ENCODE measurements at regions not wholly inside any gene's neighbourhood (a gene's known extent, or its start where the extent isn't known, plus 50 kb on each side); places are given as distances from the start of the nearest gene placed in this dataset.
"Not testable (repeated sequence)": the region's sequence is repeated elsewhere in the genome, so short reads cannot be mapped to it uniquely, and the experiment has no call there.

DNA sequence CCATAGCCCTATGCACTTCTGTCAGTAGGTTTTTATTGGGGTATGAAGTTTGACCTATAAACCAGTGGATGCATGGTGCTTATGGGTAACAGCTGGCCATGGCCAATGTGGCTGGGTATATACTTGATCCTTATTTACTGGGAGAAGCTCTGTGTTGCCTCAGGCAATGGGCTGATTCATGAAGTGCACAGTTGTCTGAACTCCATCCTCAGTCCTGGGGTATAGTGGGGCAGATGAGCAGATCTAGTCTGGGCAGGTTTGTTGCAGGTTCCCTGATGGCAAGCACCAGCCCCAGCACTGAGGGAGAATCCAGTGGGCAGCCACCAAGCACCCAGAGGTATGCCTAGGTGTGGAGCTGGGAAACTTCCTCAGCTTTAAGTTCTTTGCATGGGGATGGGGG lies 274.4 kb downstream of the TDRD3 start:
- TF ChIP-seq, protein P1, sequence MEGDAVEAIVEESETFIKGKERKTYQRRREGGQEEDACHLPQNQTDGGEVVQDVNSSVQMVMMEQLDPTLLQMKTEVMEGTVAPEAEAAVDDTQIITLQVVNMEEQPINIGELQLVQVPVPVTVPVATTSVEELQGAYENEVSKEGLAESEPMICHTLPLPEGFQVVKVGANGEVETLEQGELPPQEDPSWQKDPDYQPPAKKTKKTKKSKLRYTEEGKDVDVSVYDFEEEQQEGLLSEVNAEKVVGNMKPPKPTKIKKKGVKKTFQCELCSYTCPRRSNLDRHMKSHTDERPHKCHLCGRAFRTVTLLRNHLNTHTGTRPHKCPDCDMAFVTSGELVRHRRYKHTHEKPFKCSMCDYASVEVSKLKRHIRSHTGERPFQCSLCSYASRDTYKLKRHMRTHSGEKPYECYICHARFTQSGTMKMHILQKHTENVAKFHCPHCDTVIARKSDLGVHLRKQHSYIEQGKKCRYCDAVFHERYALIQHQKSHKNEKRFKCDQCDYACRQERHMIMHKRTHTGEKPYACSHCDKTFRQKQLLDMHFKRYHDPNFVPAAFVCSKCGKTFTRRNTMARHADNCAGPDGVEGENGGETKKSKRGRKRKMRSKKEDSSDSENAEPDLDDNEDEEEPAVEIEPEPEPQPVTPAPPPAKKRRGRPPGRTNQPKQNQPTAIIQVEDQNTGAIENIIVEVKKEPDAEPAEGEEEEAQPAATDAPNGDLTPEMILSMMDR (IDR thresholded peaks at IDR 0.05; ENCODE audit: low read depth, low read length) = no peak
- no peak overlapping the region for H3K4me3 ChIP-seq (ENCODE audit: low read depth, low read length)

DNA sequence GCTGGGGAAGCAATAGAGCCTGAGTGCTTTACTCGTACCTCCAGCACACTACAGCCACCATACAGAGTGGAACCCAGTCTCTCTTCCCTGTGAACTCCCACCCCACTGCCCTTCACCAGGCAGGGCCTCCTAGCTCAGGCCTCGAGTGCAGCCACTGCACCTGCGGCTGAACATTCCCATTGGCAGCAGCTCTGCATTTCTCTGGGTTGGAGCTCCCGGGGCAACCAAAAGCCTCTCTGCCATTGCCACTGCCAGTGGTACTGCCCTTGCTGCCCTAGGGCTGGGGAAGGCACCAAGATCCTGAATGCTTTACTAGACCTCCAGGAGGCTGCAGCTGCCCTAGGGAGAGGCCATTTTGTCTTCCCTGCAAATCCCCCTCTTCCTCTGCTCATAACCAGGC lies 266.8 kb downstream of the TDRD3 start:
- no peak overlapping the region for H3K4me3 ChIP-seq (ENCODE audit: low read depth, low read length)
- TF ChIP-seq, protein P1 (IDR thresholded peaks at IDR 0.05; ENCODE audit: low read depth, low read length) = no peak

DNA sequence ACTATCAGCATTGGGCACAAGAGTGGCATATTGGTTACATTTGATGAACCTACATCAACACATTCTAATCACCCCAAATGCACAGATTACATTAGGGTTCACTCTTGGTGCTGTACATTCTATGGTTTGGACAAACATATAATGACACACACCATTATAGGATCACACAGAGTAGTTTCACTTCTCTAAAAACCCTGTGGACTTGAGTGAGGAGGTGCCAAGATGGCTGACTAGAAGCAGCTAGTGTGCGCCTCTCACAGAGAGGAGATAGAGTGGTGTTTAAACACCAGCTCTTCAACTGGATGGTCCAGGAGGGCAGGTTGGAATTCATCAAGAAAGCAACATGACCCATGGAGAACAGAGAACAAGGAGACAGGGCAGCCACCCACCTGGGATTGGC lies 265.6 kb downstream of the TDRD3 start:
- TF ChIP-seq, protein P1 (IDR thresholded peaks at IDR 0.05; ENCODE audit: low read depth, low read length) = no peak
- H3K4me3 ChIP-seq (ENCODE audit: low read depth, low read length) = no peak overlapping the region

DNA sequence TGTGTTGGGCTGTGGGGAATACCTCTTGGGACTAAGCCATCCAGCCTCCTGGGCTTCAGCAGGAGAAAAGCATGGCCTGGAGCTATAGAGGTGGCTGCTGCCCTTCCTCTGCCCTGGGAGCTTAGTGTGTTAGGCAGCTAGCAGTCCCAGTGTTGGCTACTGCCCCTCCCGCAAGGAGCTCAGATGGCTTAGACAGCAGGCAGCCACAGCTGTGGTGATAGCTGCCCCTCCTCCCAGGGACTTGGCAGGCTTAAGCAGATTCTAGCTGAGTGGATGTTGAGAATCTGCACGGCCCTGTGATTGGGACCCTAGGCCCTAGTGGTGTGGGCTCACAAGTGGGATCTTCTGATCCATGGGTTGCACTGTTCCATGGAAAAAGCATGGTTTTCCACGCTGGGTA lies 264.5 kb downstream of the TDRD3 start:
- TF ChIP-seq, protein P1 (IDR thresholded peaks at IDR 0.05; ENCODE audit: low read depth, low read length) = no peak

DNA sequence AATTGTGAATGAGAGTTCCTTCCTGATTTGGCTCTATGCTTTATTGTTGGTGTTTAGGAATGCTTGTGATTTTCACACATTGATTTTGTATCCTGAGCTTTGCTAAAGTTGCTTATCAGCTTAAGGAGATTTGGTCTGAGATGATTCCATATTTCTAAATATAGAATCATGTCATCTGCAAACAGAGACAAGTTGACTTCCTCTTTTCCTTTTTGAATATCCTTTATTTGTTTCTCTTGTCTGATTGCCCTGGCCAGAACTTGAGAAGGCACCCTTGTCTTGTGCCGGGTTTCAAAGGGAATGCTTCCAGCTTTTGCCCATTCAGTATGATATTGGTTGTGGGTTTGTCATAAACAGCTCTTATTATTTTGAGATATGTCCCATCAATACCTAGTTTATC lies 260.6 kb downstream of the TDRD3 start:
- not testable (repeated sequence) for H3K4me3 ChIP-seq (ENCODE audit: low read depth, low read length)

More for the DNA sequence above, 264.5 kb downstream of the TDRD3 start:
- no peak overlapping the region for H3K4me3 ChIP-seq (ENCODE audit: low read depth, low read length)

DNA sequence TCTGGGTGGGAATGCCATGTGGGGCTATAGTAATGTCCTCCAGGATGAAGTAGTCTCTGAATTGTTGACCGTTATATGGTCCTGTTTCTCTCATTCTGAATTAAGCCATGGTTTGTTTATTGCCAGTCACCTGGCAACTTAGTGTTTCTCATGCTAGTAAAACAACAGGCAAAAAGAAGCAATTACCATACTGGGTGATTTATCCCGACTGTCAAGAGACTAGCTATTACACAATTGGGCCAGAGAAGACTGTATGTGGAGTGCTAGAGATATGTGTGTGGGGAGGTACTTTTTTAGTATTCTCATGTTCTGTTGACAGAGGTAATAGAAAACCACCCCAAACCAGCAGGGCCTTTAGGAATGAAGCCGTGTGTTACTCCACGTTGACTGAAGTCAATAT lies 258.2 kb downstream of the TDRD3 start:
- no peak overlapping the region for H3K4me3 ChIP-seq (ENCODE audit: low read depth, low read length)
- TF ChIP-seq, protein P1 (IDR thresholded peaks at IDR 0.05; ENCODE audit: low read depth, low read length) = no peak

DNA sequence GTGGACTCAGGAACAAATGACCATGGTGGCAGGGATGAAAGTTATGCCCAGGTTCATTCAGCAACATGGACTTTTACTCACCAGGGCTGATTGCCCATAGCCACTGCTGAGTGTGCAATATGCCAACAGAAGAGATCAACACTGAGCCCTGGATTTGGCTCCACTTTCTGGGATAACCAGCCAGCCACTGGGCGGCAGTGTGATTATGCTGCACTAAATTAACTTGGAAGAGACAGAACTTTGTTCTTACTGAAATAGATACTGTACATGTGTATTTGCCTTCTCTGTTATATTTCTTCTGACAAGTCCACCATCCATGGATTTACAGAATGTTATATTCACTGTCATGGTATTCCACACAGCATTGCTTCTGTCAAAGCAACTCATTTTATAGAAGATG lies 257.4 kb downstream of the TDRD3 start:
- no peak overlapping the region for H3K4me3 ChIP-seq (ENCODE audit: low read depth, low read length)
- TF ChIP-seq, protein P1 (IDR thresholded peaks at IDR 0.05; ENCODE audit: low read depth, low read length) = no peak

DNA sequence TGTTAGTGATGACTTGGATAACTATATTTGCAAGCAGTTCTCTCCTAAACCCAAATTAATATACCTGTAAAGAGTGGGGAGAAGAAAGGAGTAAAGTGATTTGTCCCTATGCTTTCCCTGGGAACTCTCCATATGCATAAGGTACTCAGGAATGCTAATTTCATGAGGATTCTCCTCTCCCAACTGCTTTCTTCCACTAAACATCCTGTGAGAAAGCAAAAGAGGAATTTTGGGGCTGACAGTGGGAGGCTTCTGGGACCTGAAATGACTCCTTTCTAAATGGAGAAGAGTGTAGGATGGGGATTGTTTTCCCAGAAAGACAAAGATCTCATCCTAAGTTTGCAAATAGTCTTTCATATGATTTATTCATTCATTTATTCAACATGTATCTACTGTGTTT lies 250.5 kb downstream of the TDRD3 start:
- H3K4me3 ChIP-seq (ENCODE audit: low read depth, low read length) = no peak overlapping the region
- TF ChIP-seq, protein P1 (IDR thresholded peaks at IDR 0.05; ENCODE audit: low read depth, low read length) = no peak
